Endothelial cell of umbilical vein (primary cell): ENCODE measurements at regions not wholly inside any gene's neighbourhood (a gene's known extent, or its start where the extent isn't known, plus 50 kb on each side); places are given as distances from the start of the nearest gene placed in this dataset.
A peak's percentile ranks its signal among the peaks of the same experiment; 100 is the strongest.

ENCODE experiments used
- BruUV-seq: library from RNA; stranded (reverse); fragments of 400-500 nt; replicated peaks from 2 replicates; lab custom pipeline; 2021; lab: Mats Ljungman, UMichigan
- CTCF ChIA-PET: fragments of 300-600, 350-600 bp; sonication (Branson Sonifier 250); formaldehyde crosslinking; loops from one replicate; lab custom pipeline; 2021; ENCODE audit warnings: antibody characterized with exemption, inconsistent platforms; lab: Charles Lee
- POLR2A ChIA-PET: fragments of 300-600, 350-600 bp; sonication (Branson Sonifier 250); formaldehyde crosslinking; loops from one replicate; lab custom pipeline; 2021; ENCODE audit warnings: antibody characterized with exemption, inconsistent platforms; lab: Charles Lee
- DNase-seq: peaks from one replicate; pipeline ENCODE4 v3.0.0-alpha.2; 2011; ENCODE audit warnings: low read depth, low spot score
- FAIRE-seq: peaks from 2 replicates; lab custom pipeline; 2011; peaks lifted over from hg19 to GRCh38; lab: Jason Lieb, UNC
- H2AFZ ChIP-seq: 2 replicates; pipeline ENCODE4 v1.6.0; 2012; ENCODE audit warnings: low read depth, low read length, control low read depth, inconsistent platforms
- H3K27ac ChIP-seq: 2 replicates; pipeline ENCODE4 v1.5.1; 2011; ENCODE audit warnings: low read depth, mild to moderate bottlenecking, control low read depth, low read length, moderate library complexity; ENCODE audit not compliant: insufficient read depth
- H3K27me3 ChIP-seq, 2 experiments: 2 replicates each; pipeline versions ENCODE4 v1.6.0 to v1.6.1; 2011; ENCODE audit warnings: low read length in 2 of 2, mixed read lengths in 1 of 2; ENCODE audit not compliant: control insufficient read depth in 2 of 2, insufficient read depth in 2 of 2
- H3K36me3 ChIP-seq, 2 experiments: 2 replicates in 1 of 2; 3 replicates in 1 of 2; pipeline ENCODE4 v1.5.1; 2011; ENCODE audit warnings: low read length in 2 of 2, mild to moderate bottlenecking in 1 of 2, moderate library complexity in 1 of 2; ENCODE audit not compliant: control insufficient read depth in 2 of 2, insufficient read depth in 2 of 2; ENCODE audit errors: extremely low read depth in 1 of 2
- H3K4me1 ChIP-seq: 3 replicates; pipeline ENCODE4 v1.5.1; 2011; ENCODE audit warnings: mild to moderate bottlenecking, low read length; ENCODE audit not compliant: control insufficient read depth, insufficient read depth; ENCODE audit errors: extremely low read depth
- H3K4me2 ChIP-seq: 2 replicates; pipeline ENCODE4 v1.6.1; 2011; ENCODE audit warnings: low read length, control low read depth, mixed read lengths; ENCODE audit not compliant: insufficient read depth
- H3K4me3 ChIP-seq, 3 experiments: fragments of 200-600 bp in 1 of 3; sonication (generic), shearing (Covaris generic) in 1 of 3; replicated peaks in 1 of 3; 2 replicates each; pipeline ENCODE4 v1.5.1; 2011 to 2016; ENCODE audit warnings: control low read depth in 3 of 3, low read length in 3 of 3, mild to moderate bottlenecking in 2 of 3, inconsistent platforms in 1 of 3, low read depth in 1 of 3, moderate library complexity in 1 of 3; ENCODE audit not compliant: insufficient read depth in 1 of 3
- H3K79me2 ChIP-seq: 2 replicates; pipeline ENCODE4 v1.6.0; 2012; ENCODE audit warnings: low read length, inconsistent platforms; ENCODE audit not compliant: control insufficient read depth, insufficient read depth
- H3K9ac ChIP-seq: replicated peaks from 2 replicates; pipeline ENCODE3; 2011; ENCODE audit warnings: low read length, control low read depth; ENCODE audit not compliant: insufficient read depth; ENCODE audit errors: extremely low read depth
- H3K9me1 ChIP-seq: replicated peaks from 3 replicates; pipeline ENCODE4 v1.6.0; 2011; ENCODE audit warnings: mild to moderate bottlenecking, low read length; ENCODE audit not compliant: control insufficient read depth, insufficient read depth; ENCODE audit errors: extremely low read depth
- H3K9me3 ChIP-seq: replicated peaks from 2 replicates; pipeline ENCODE4 v1.5.1; 2012; ENCODE audit warnings: low read length, inconsistent platforms; ENCODE audit not compliant: control insufficient read depth, insufficient read depth
- H4K20me1 ChIP-seq: replicated peaks from 2 replicates; pipeline ENCODE3; 2011; ENCODE audit warnings: mild to moderate bottlenecking, low read length; ENCODE audit not compliant: control insufficient read depth, insufficient read depth; ENCODE audit errors: extremely low read depth
- CTCF ChIP-seq, 2 donors: IDR thresholded peaks; 1 replicate in 1 of 2; 2 replicates in 1 of 2; pipeline ENCODE4 v1.5.1; 2011; ENCODE audit warnings: low read length in 2 of 2, mild to moderate bottlenecking in 2 of 2, moderate library complexity in 2 of 2, control low read depth in 1 of 2, inconsistent platforms in 1 of 2, low read depth in 1 of 2; ENCODE audit not compliant: insufficient read depth in 1 of 2; ENCODE audit errors: extremely low read depth in 1 of 2
- EZH2 ChIP-seq: IDR thresholded peaks from 2 replicates; pipeline ENCODE4 v1.6.1; 2012; ENCODE audit warnings: borderline replicate concordance, low read depth, mild to moderate bottlenecking, moderate library complexity, low read length, inconsistent platforms; ENCODE audit not compliant: severe bottlenecking
- FOS ChIP-seq: IDR thresholded peaks from 2 replicates; pipeline ENCODE4 v1.6.1; 2011; ENCODE audit warnings: mild to moderate bottlenecking, low read length, moderate library complexity, borderline replicate concordance; ENCODE audit not compliant: insufficient read depth
- GATA2 ChIP-seq: IDR thresholded peaks from 2 replicates; pipeline ENCODE4 v1.7.0; 2011; ENCODE audit warnings: low read depth, mild to moderate bottlenecking, moderate library complexity, mixed read lengths, low read length; ENCODE audit not compliant: insufficient read length, insufficient read depth
- JUN ChIP-seq: IDR thresholded peaks from 2 replicates; pipeline ENCODE4 v1.6.1; 2011; ENCODE audit warnings: borderline replicate concordance, low read depth; ENCODE audit not compliant: insufficient read length, insufficient read depth
- MAX ChIP-seq: IDR thresholded peaks from 2 replicates; pipeline ENCODE4 v1.6.1; 2011; ENCODE audit not compliant: insufficient read depth, insufficient read length
- MYC ChIP-seq: IDR thresholded peaks from one replicate; pipeline ENCODE4 v1.6.1; 2011; ENCODE audit warnings: mild to moderate bottlenecking, low read depth, low read length
- POLR2A ChIP-seq: IDR thresholded peaks from 2 replicates; pipeline ENCODE4 v1.6.1; 2012; ENCODE audit warnings: low read depth, mild to moderate bottlenecking, control low read depth, low read length
- POLR2AphosphoS5 ChIP-seq: IDR thresholded peaks from 2 replicates; pipeline ENCODE4 v1.6.1; 2012; ENCODE audit warnings: low read depth, mild to moderate bottlenecking, control low read depth, low read length, moderate library complexity; ENCODE audit not compliant: insufficient read depth
- dilution Hi-C: fragments of 300-500 bp; cut with MboI; formaldehyde crosslinking; loops from one replicate; pipeline ENCODE4 v1.15.0; 2019; ENCODE audit warnings: low sequenced_read_pairs; ENCODE audit not compliant: extremely low pct_ligation_motif_present
- intact Hi-C: fragments of 100-400 bp; cut with micrococcal nuclease; formaldehyde crosslinking; loops from one replicate; pipeline ENCODE4 v1.10.0; 2022

GRCh38 chr12:58247633-58248032 is 306.3 kb downstream of the ATP23 start:
- CTCF ChIA-PET = interaction anchor here (1.3 kb wide), 1 partner anchor 196 kb away, joined by 4 read pairs; no protein-coding TSS in a partner anchor
- dilution Hi-C loops = no loop called here
- FAIRE-seq = no peak

GRCh38 chr12:58248599-58248998 is 307.2 kb downstream of the ATP23 start:
- intact Hi-C loops (no loop called here), dilution Hi-C loops (no loop called here)
- Histone ChIP-seq H3K4me3 (no peak overlapping the region), H2AFZ (no peak overlapping the region), H3K27ac (no peak overlapping the region), H3K79me2 (no peaks in the 10 kb centered on the region), H4K20me1 (no peaks in the 10 kb centered on the region), H3K27me3 (no peaks in the 10 kb centered on the region), H3K9me1 (no peaks in the 10 kb centered on the region), H3K4me2 (no peak overlapping the region), H3K9ac (no peak overlapping the region), H3K36me3 (no peaks in the 10 kb centered on the region), H3K9me3 (no peaks in the 10 kb centered on the region), H3K4me1 (peaks cover 15% of the 10 kb centered on the region)
- DNase-seq = no peak
- TF ChIP-seq EZH2 (no peak), MYC (no peak), CTCF (IDR thresholded peaks at IDR 0.05; ENCODE audit: extremely low read depth in 1 of 2, insufficient read depth in 1 of 2, low read depth in 1 of 2, low read length in 2 of 2) (no peak), POLR2A (no peak), POLR2AphosphoS5 (no peak), JUN (no peak), FOS (no peak), MAX (no peak), GATA2 (no peak)
- no TSS peak for BruUV-seq
- ChIA-PET CTCF (interaction anchor here (1.3 kb wide), 1 partner anchor 195 kb away, joined by 4 read pairs; no protein-coding TSS in a partner anchor), POLR2A (no interaction called here)
- FAIRE-seq = no peak

More at GRCh38 chr12:58247633-58248032, 306.3 kb downstream of the ATP23 start:
- H3K9ac ChIP-seq = no peak overlapping the region
- intact Hi-C loops = no loop called here
- no TSS peak for BruUV-seq
- no peak overlapping the region for H3K4me3 ChIP-seq
- no peak for DNase-seq
- TF ChIP-seq MYC = no peak
- TF ChIP-seq CTCF (IDR thresholded peaks at IDR 0.05; ENCODE audit: extremely low read depth in 1 of 2, insufficient read depth in 1 of 2, low read depth in 1 of 2, low read length in 2 of 2) = peak in 1 of 2 donors; percentile 4
- H3K27ac ChIP-seq = no peak overlapping the region
- POLR2A ChIA-PET = no interaction called here
- H3K36me3 ChIP-seq = no peaks in the 10 kb centered on the region
- peaks cover 8% of the 10 kb centered on the region for H3K4me1 ChIP-seq
- H3K4me2 ChIP-seq = no peak overlapping the region
- H3K27me3 ChIP-seq = no peaks in the 10 kb centered on the region
- H2AFZ ChIP-seq = no peak overlapping the region
- no peaks in the 10 kb centered on the region for H4K20me1 ChIP-seq
- no peaks in the 10 kb centered on the region for H3K9me3 ChIP-seq
- no peaks in the 10 kb centered on the region for H3K9me1 ChIP-seq
- no peaks in the 10 kb centered on the region for H3K79me2 ChIP-seq
